ENCODE measurements at regions not wholly inside any gene's neighbourhood (a gene's known extent, or its start where the extent isn't known, plus 50 kb on each side); places are given as distances from the start of the nearest gene placed in this dataset.

DNA sequence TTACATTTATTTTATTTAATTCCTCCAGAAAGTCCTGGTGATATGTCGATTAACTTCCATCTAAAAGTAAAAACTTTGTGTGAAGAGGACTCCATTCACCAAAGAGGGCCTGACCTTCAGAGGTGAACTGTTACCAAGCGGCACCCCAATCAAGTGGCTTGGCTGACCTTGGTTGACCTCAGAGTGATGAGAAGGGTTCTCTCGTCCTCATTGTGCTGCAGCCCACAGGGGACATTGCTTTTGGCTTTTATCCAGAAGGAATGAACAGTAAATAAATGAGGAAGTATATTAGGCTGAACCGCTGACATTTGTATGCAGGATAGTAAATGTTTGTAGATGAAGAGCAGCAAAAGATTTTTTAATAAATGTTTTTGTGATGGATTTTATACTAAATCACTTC is 172.4 kb upstream of the MKI67 start:
- TF ChIP-seq CTCF (IDR thresholded peaks at IDR 0.05; ENCODE audit: low read depth, low read length) (no peak), EZH2phosphoT487 (IDR thresholded peaks at IDR 0.05; ENCODE audit: low read depth) (no peak)

Measured in OCI-LY3 (cell line).